Left ventricle myocardium inferior (tissue), 1 donor: ENCODE measurements at regions not wholly inside any gene's neighbourhood (a gene's known extent, or its start where the extent isn't known, plus 50 kb on each side); places are given as distances from the start of the nearest gene placed in this dataset.

Source experiments
- DNase-seq: peaks from one replicate; pipeline ENCODE4 v3.0.0-alpha.2; 2020
- H3K27ac ChIP-seq: fragments of 200-600 bp; replicated peaks from 2 replicates; pipeline ENCODE4 v1.8.0; 2021
- H3K27me3 ChIP-seq: fragments of 200-600 bp; 2 replicates; pipeline ENCODE4 v1.8.0; 2021; ENCODE audit warnings: low read depth
- H3K36me3 ChIP-seq: fragments of 200-600 bp; 2 replicates; pipeline ENCODE4 v1.8.0; 2021
- H3K4me1 ChIP-seq: fragments of 200-600 bp; 2 replicates; pipeline ENCODE4 v1.8.0; 2021
- H3K4me3 ChIP-seq: fragments of 200-600 bp; 2 replicates; pipeline ENCODE4 v1.8.0; 2021; ENCODE audit warnings: mild to moderate bottlenecking, moderate library complexity
- H3K9me3 ChIP-seq: fragments of 200-600 bp; replicated peaks from 2 replicates; pipeline ENCODE4 v1.8.0; 2021
- CTCF ChIP-seq: fragments of 200-600 bp; IDR thresholded peaks from 2 replicates; pipeline ENCODE4 v1.8.0; 2021; ENCODE audit warnings: antibody characterized with exemption, mild to moderate bottlenecking, borderline replicate concordance
- intact Hi-C: fragments of 100-400 bp; cut with micrococcal nuclease; formaldehyde crosslinking; loops from one replicate; pipeline ENCODE4 v1.11.0; 2022
- donor health status: DM: no; HTN: yes; CAD: no; lungs with severe emphysema.

GRCh38 chr4:63556332-63556731, 852.9 kb downstream of the TECRL start:
- intact Hi-C loops = no loop called here
- Histone ChIP-seq H3K4me3 (no peak overlapping the region), H3K4me1 (no peaks in the 10 kb centered on the region), H3K9me3 (peaks cover 10% of the 10 kb centered on the region), H3K36me3 (no peaks in the 10 kb centered on the region), H3K27me3 (no peaks in the 10 kb centered on the region), H3K27ac (no peak overlapping the region)
- no peak for TF ChIP-seq CTCF
- no peak for DNase-seq

GRCh38 chr4:63553123-63553522, 856.1 kb downstream of the TECRL start:
- no peak for DNase-seq
- H3K27ac ChIP-seq = no peak overlapping the region
- H3K9me3 ChIP-seq = no peaks in the 10 kb centered on the region
- H3K36me3 ChIP-seq = no peaks in the 10 kb centered on the region
- no peaks in the 10 kb centered on the region for H3K27me3 ChIP-seq
- intact Hi-C loops = no loop called here
- no peaks in the 10 kb centered on the region for H3K4me1 ChIP-seq
- TF ChIP-seq CTCF = no peak
- H3K4me3 ChIP-seq = no peak overlapping the region

DNA sequence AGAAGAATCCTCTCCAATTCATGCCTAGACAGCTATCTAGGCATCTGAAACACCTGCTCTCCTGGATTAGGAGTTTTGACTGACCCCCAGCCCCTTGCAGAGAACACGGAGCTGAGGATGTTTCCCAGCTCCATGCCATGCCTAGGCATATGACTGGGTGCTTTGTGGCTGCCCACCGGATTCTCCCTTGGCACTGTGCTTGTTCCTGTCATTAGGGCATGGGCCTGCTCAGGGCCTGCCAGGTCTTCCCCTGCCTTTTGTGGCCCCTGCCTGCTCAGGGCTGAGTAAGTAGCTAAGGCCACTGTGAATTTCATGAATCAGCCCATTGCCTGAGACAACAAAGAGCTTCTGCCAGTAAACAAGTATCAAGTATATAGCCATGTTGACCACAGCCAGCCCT, 867.4 kb downstream of the TECRL start:
- no peak for DNase-seq
- Histone ChIP-seq H3K4me1 (no peaks in the 10 kb centered on the region), H3K9me3 (peaks cover 50% of the 10 kb centered on the region), H3K36me3 (no peaks in the 10 kb centered on the region), H3K27me3 (no peaks in the 10 kb centered on the region), H3K27ac (no peak overlapping the region), H3K4me3 (no peak overlapping the region)
- TF ChIP-seq CTCF = no peak
- intact Hi-C loops = no loop called here

DNA sequence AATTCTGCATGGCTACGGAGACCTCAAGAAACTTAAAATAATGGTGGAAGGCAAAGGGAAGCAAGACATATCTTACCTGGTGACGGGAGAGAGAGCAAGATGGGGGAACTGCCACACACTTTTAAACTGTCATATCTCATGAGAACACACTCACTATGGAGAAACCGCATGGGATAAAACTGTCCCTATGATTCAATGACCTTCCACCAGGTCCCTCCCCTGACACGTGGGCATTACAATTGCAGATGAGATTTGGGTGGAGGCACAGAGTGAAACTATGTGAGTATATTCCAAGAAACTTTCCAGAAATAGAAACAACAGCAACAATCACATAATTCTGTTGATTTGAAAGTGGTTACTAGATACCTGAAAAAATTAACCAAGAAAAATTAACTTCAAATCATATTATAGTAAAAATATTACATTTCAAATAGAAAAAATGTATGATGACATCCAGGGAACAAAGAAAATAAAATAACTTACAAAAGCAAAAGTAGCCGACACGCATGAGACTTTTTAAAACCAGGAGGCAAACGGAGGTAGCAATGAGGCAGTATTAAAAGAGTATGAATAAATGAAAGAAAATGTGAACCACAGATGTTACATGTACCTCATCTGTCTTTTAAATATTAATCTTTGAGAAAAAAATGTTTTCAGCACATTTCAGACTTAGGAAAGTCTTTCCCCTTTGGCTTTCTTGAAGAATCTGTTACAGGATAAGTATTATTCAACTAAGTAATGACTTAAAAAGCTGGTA, 879.5 kb downstream of the TECRL start:
- Histone ChIP-seq H3K27ac (no peak overlapping the region), H3K27me3 (no peaks in the 10 kb centered on the region), H3K9me3 (peaks cover 6% of the 10 kb centered on the region), H3K36me3 (no peaks in the 10 kb centered on the region), H3K4me3 (no peak overlapping the region), H3K4me1 (no peaks in the 10 kb centered on the region)
- no peak for TF ChIP-seq CTCF
- no peak for DNase-seq
- intact Hi-C loops = no loop called here

DNA sequence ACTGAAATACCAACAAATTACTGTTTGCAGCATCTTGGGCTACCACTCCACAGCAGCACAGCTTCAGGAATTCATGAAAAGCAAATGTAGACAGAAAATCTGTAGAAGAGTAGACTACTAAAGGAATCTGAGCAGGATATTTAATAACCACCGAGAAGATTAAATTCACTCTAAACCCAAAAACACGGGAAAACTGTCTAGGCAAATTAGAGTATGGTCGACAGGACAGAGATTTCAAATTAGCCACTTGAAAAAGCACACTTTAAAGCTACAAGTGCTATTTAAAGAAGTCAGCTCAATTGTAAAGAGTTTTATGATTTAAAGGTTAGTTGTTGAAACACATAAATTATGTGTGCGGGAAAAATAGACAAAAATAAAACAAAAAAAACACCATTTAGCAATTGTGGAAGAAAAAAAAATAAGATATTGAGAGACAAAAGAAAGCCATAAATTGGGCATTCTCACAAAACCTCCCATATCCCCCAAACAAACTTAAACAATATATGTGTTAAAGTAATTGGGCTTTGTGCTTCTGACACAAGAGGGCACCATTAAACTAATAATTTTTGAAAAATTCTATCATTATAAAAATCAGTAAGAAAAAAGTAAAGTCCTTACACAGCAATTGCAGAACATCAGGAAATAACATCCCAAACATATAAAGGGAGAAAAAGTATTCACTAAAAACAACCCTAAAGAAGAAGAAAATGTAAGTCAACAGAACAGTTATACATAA, 880.8 kb downstream of the TECRL start:
- no peak for DNase-seq
- TF ChIP-seq CTCF = no peak
- Histone ChIP-seq H3K27me3 (no peaks in the 10 kb centered on the region), H3K4me1 (no peaks in the 10 kb centered on the region), H3K27ac (no peak overlapping the region), H3K9me3 (peaks cover 6% of the 10 kb centered on the region), H3K36me3 (no peaks in the 10 kb centered on the region), H3K4me3 (no peak overlapping the region)
- intact Hi-C loops = no loop called here
